H1 (cell line): ENCODE measurements at regions not wholly inside any gene's neighbourhood (a gene's known extent, or its start where the extent isn't known, plus 50 kb on each side); places are given as distances from the start of the nearest gene placed in this dataset.

Experiments used
- CTCF ChIA-PET: fragments of 300-600 bp; sonication (Branson Sonifier 250); formaldehyde crosslinking; loops from one replicate; lab custom pipeline; 2021; ENCODE audit not compliant: partially characterized antibody; lab: Charles Lee
- POLR2A ChIA-PET: fragments of 300-600 bp; sonication (Branson Sonifier 250); formaldehyde crosslinking; loops from one replicate; lab custom pipeline; 2021; ENCODE audit warnings: inconsistent platforms; ENCODE audit not compliant: partially characterized antibody; lab: Charles Lee
- DNase-seq, 2 experiments: peaks; one replicate each; pipeline versions ENCODE4 v3.0.0 to v3.0.0-alpha.2; 2010 to 2022; ENCODE audit warnings: low spot score in 2 of 2, low read depth in 1 of 2, mixed read lengths in 1 of 2
- FAIRE-seq: peaks from 2 replicates; lab custom pipeline; 2011; peaks lifted over from hg19 to GRCh38; lab: Jason Lieb, UNC
- H2AFZ ChIP-seq: 2 replicates; pipeline ENCODE4 v1.8.1; 2012; ENCODE audit warnings: low read length, inconsistent platforms
- H2AK5ac ChIP-seq: 2 replicates; pipeline ENCODE4 v1.6.1; 2013; ENCODE audit warnings: low read depth, low read length
- H2BK120ac ChIP-seq: replicated peaks from 2 replicates; pipeline ENCODE3; 2013; ENCODE audit warnings: low read depth, low read length, inconsistent platforms
- H2BK12ac ChIP-seq: 2 replicates; pipeline ENCODE4 v1.6.1; 2013; ENCODE audit warnings: low read depth, low read length
- H2BK15ac ChIP-seq: 2 replicates; pipeline ENCODE4 v1.6.1; 2013; ENCODE audit warnings: low read length
- H2BK20ac ChIP-seq: 2 replicates; pipeline ENCODE4 v1.6.1; 2013; ENCODE audit warnings: low read length
- H2BK5ac ChIP-seq: 2 replicates; pipeline ENCODE4 v1.6.1; 2013; ENCODE audit warnings: low read depth, low read length
- H3K14ac ChIP-seq: 2 replicates; pipeline ENCODE4 v1.6.1; 2013; ENCODE audit warnings: inconsistent platforms; ENCODE audit not compliant: insufficient read length
- H3K18ac ChIP-seq: 2 replicates; pipeline ENCODE4 v1.6.1; 2013; ENCODE audit warnings: low read length; ENCODE audit errors: extremely low read depth
- H3K23ac ChIP-seq: 2 replicates; pipeline ENCODE4 v1.6.1; 2013; ENCODE audit warnings: inconsistent platforms; ENCODE audit not compliant: insufficient read length
- H3K23me2 ChIP-seq: 2 replicates; pipeline ENCODE4 v1.6.1; 2013; ENCODE audit warnings: low read depth, low read length
- H3K27ac ChIP-seq: 2 replicates; pipeline ENCODE4 v1.6.1; 2011; ENCODE audit warnings: low read depth, low read length, inconsistent platforms
- H3K27me3 ChIP-seq, 4 experiments: replicated peaks in 1 of 4; 1 replicate in 1 of 4; 2 replicates in 3 of 4; pipeline versions ENCODE4 v1.6.1 to v1.8.1; 2011 to 2013; ENCODE audit warnings: low read length in 3 of 4, mild to moderate bottlenecking in 3 of 4, inconsistent platforms in 2 of 4, mixed read lengths in 2 of 4, moderate library complexity in 1 of 4; ENCODE audit not compliant: control insufficient read depth in 3 of 4, insufficient read depth in 3 of 4; ENCODE audit errors: extremely low read depth in 1 of 4
- H3K36me3 ChIP-seq, 4 experiments: 2 replicates each; pipeline versions ENCODE4 v1.6.1 to v1.8.1; 2011 to 2013; ENCODE audit warnings: mild to moderate bottlenecking in 4 of 4, low read length in 3 of 4, moderate library complexity in 2 of 4, control low read depth in 1 of 4, inconsistent platforms in 1 of 4; ENCODE audit not compliant: insufficient read depth in 4 of 4, control insufficient read depth in 2 of 4
- H3K4ac ChIP-seq: replicated peaks from 2 replicates; pipeline ENCODE3; 2013; ENCODE audit warnings: low read length, low read depth, mixed read lengths, inconsistent platforms; ENCODE audit not compliant: insufficient read length
- H3K4me1 ChIP-seq, 4 experiments: replicated peaks in 1 of 4; 1 replicate in 1 of 4; 2 replicates in 3 of 4; pipeline versions ENCODE4 v1.6.1 to v1.8.1; 2011 to 2013; ENCODE audit warnings: low read length in 3 of 4, inconsistent platforms in 2 of 4, mixed read lengths in 1 of 4; ENCODE audit not compliant: insufficient read depth in 4 of 4, control insufficient read depth in 3 of 4
- H3K4me2 ChIP-seq, 2 experiments: 2 replicates each; pipeline versions ENCODE4 v1.6.1 to v1.8.1; 2011 to 2013; ENCODE audit warnings: low read depth in 2 of 2, low read length in 2 of 2, control low read depth in 1 of 2, inconsistent platforms in 1 of 2, mild to moderate bottlenecking in 1 of 2; ENCODE audit not compliant: insufficient read depth in 1 of 2
- H3K4me3 ChIP-seq, 4 experiments: fragments of 200-600, 300-600 bp in 1 of 4; sonication (generic), shearing (Covaris generic), sonication (Bioruptor Twin) in 1 of 4; 2 replicates each; pipeline versions ENCODE4 v1.5.1 to v1.8.1; 2011 to 2016; ENCODE audit warnings: low read length in 4 of 4, low read depth in 3 of 4, control low read depth in 2 of 4, inconsistent platforms in 2 of 4, mild to moderate bottlenecking in 2 of 4, mixed read lengths in 1 of 4, moderate library complexity in 1 of 4; ENCODE audit not compliant: insufficient read depth in 2 of 4; ENCODE audit errors: extremely low read depth in 1 of 4
- H3K56ac ChIP-seq: replicated peaks from 2 replicates; pipeline ENCODE3; 2013; ENCODE audit warnings: low read depth, mild to moderate bottlenecking, mixed read lengths, low read length, inconsistent platforms; ENCODE audit not compliant: insufficient read length
- H3K79me1 ChIP-seq: 2 replicates; pipeline ENCODE4 v1.6.1; 2013; ENCODE audit warnings: low read depth, low read length, control low read depth
- H3K79me2 ChIP-seq, 2 experiments: 2 replicates each; pipeline versions ENCODE4 v1.6.1 to v1.8.1; 2012 to 2013; ENCODE audit warnings: low read length in 2 of 2, mild to moderate bottlenecking in 2 of 2, inconsistent platforms in 1 of 2; ENCODE audit not compliant: insufficient read depth in 2 of 2, control insufficient read depth in 1 of 2
- H3K9ac ChIP-seq, 4 experiments: replicated peaks in 1 of 4; 1 replicate in 1 of 4; 2 replicates in 3 of 4; pipeline versions ENCODE4 v1.6.1 to v1.8.1; 2011 to 2013; ENCODE audit warnings: low read depth in 3 of 4, low read length in 3 of 4, control low read depth in 2 of 4, mild to moderate bottlenecking in 2 of 4, moderate library complexity in 2 of 4, inconsistent platforms in 1 of 4; ENCODE audit errors: extremely low read depth in 1 of 4
- H3K9me3 ChIP-seq, 2 experiments: 2 replicates each; pipeline versions ENCODE4 v1.6.1 to v1.8.1; 2012 to 2013; ENCODE audit warnings: mild to moderate bottlenecking in 2 of 2, moderate library complexity in 2 of 2, control low read depth in 1 of 2, inconsistent platforms in 1 of 2, low read depth in 1 of 2, low read length in 1 of 2, mixed read lengths in 1 of 2; ENCODE audit not compliant: insufficient read depth in 2 of 2
- H4K20me1 ChIP-seq, 2 experiments: replicated peaks in 1 of 2; 2 replicates each; pipeline versions ENCODE3 to v1.8.1; 2011 to 2013; ENCODE audit warnings: inconsistent platforms in 2 of 2, low read length in 2 of 2, mild to moderate bottlenecking in 1 of 2; ENCODE audit not compliant: insufficient read depth in 2 of 2, control insufficient read depth in 1 of 2
- H4K5ac ChIP-seq: 2 replicates; pipeline ENCODE4 v1.6.1; 2013; ENCODE audit warnings: low read length, low read depth, mixed read lengths, inconsistent platforms; ENCODE audit not compliant: insufficient read length
- H4K8ac ChIP-seq: 2 replicates; pipeline ENCODE4 v1.8.0; 2013; ENCODE audit warnings: mild to moderate bottlenecking, moderate library complexity, low read length, inconsistent platforms; ENCODE audit not compliant: insufficient read depth; ENCODE audit errors: extremely low read depth
- H4K91ac ChIP-seq: replicated peaks from 2 replicates; pipeline ENCODE3; 2013; ENCODE audit warnings: low read length, mixed read lengths, inconsistent platforms; ENCODE audit not compliant: insufficient read length
- ASH2L ChIP-seq: fragments of 200-600, 300-600 bp; sonication (generic); IDR thresholded peaks from one replicate; pipeline ENCODE4 v1.7.1; 2017; ENCODE audit warnings: low read length
- CBX5 ChIP-seq: fragments of 300-800, 300-1000 bp; sonication (generic); IDR thresholded peaks from 2 replicates; pipeline ENCODE4 v1.7.1; 2016; ENCODE audit warnings: antibody characterized with exemption, low read length, low read depth
- FOSL1 ChIP-seq: IDR thresholded peaks from 2 replicates; pipeline ENCODE4 v1.6.1; 2011; ENCODE audit warnings: mild to moderate bottlenecking, low read depth, low read length, moderate library complexity; ENCODE audit not compliant: insufficient read depth
- GTF2F1 ChIP-seq: IDR thresholded peaks from 2 replicates; pipeline ENCODE4 v1.6.1; 2012; ENCODE audit warnings: low read depth, low read length, improper control_type of control experiment, borderline replicate concordance
- KDM5A ChIP-seq: fragments of 200-600 bp; IDR thresholded peaks from 2 replicates; pipeline ENCODE4 v1.7.1; 2012; ENCODE audit warnings: mild to moderate bottlenecking, low read length, inconsistent platforms, mixed read lengths
- NANOG ChIP-seq: IDR thresholded peaks from 2 replicates; pipeline ENCODE4 v1.6.1; 2011; ENCODE audit warnings: low read length, low read depth, mild to moderate bottlenecking, inconsistent platforms; ENCODE audit not compliant: insufficient read depth, poor library complexity, severe bottlenecking
- RBBP5 ChIP-seq: IDR thresholded peaks from 2 replicates; pipeline ENCODE4 v1.7.1; 2012; ENCODE audit warnings: low read depth, mild to moderate bottlenecking, inconsistent platforms, low read length, moderate library complexity, borderline replicate concordance
- SAP30 ChIP-seq: fragments of 300-600 bp; sonication (generic); IDR thresholded peaks from 2 replicates; pipeline ENCODE4 v1.7.1; 2012; ENCODE audit warnings: low read length, moderate library complexity, mild to moderate bottlenecking, inconsistent platforms; ENCODE audit not compliant: insufficient read depth, insufficient replicate concordance
- WGBS, 2 experiments: shearing (Covaris generic) in 1 of 2; methylation state at CpG; one replicate each; pipeline versions ENCODE4 v1.1.6 to v1.1.7; 2013 to 2015; ENCODE audit warnings: low lambda C conversion rate in 2 of 2, mixed read lengths in 2 of 2, inconsistent platforms in 1 of 2, low coverage in 1 of 2, missing lambda C conversion rate in 1 of 2; ENCODE audit not compliant: insufficient replicate concordance in 2 of 2, insufficient coverage in 1 of 2, insufficient read length in 1 of 2; ENCODE audit errors: extremely low coverage in 1 of 2, missing lambda C conversion rate in 1 of 2; 5-methylcytosine and 5-hydroxymethylcytosine counted together
- TF ChIP-seq, protein P1 (sequence below): IDR thresholded peaks from 2 replicates; pipeline ENCODE4 v1.6.1; 2012; ENCODE audit warnings: inconsistent platforms
- TF ChIP-seq, protein P2 (sequence below): IDR thresholded peaks from 2 replicates; pipeline ENCODE4 v1.6.1; 2011; ENCODE audit warnings: low read length, improper control_type of control experiment

DNA sequence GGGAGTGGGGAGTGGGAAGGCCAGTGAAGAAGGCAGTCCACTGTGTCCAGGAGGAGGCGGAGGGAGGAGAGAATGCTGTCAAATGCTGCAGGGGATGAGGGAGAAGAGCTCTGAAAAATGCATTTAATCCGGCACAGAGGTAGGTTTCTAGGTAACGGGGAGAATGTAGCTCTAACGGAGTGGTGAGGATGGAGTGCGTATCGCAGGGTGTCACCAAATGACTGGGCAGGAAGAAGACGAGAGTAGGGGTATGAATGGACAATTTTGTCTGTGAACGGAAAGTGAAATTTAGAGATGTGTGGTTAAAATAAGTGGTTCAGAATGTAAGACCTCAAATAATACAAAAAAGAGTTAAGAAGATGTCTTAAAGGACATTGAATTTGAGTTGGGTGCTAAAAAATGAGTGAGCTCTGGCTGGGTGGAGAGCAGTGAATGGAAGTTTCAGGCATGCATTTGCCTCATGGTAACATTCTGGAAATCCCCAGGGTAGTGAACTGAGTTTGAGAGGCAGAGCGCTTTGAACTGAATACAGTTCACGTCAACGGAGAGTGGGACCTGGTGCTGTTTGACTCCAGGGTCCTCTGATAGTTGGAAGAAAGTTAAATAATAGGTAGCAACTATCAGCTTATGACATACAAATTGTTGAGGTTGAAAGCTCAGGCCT is 81.3 kb upstream of the CADM1 start:
- 89% methylated on average over 11 of the region's 11 CpGs; no CpG with 5 or more reads in 1 of the 2 experiments for WGBS, 2 experiments
- Histone ChIP-seq H2BK20ac (no peak overlapping the region), H2BK5ac (no peak overlapping the region), H4K8ac (no peak overlapping the region; the same call in 1 of the 2 replicates), H3K23ac (no peak overlapping the region), H3K23me2 (no peaks in the 10 kb centered on the region), H2AK5ac (no peak overlapping the region), H3K79me1 (no peaks in the 10 kb centered on the region), H2BK120ac (no peak overlapping the region), H3K56ac (no peak overlapping the region), H3K9me3 (peaks cover 3 to 6% of the 10 kb centered on the region in 2 experiments; a peak in 1 of 4 replicates), H3K79me2 (no peaks in the 10 kb centered on the region), H4K91ac (no peak overlapping the region), H3K14ac (no peak overlapping the region), H2BK12ac (0 out of 2 replicates have a peak overlapping the region, but pooled peaks have one; percentile 39), H4K5ac (no peak overlapping the region), H2AFZ (no peak overlapping the region), H3K27me3 (no peaks in the 10 kb centered on the region), H3K4me1 (peaks cover 2 to 12% (median 7%) of the 10 kb centered on the region in 4 experiments; a peak in 4 of 7 replicates), H3K18ac (no peak overlapping the region; the same call in 1 of the 2 replicates), H3K9ac (no peak overlapping the region), H3K4me3 (no peak overlapping the region), H2BK15ac (no peak overlapping the region), H3K36me3 (no peaks in the 10 kb centered on the region), H3K4ac (no peak overlapping the region), H4K20me1 (no peaks in the 10 kb centered on the region), H3K27ac (no peak overlapping the region), H3K4me2 (no peak overlapping the region)
- ChIA-PET CTCF (interaction anchor here (0.8 to 2.0 kb wide), 4 partner anchors 55 to 307 kb away, joined by 3 to 4 read pairs (median 3); no protein-coding TSS in a partner anchor), POLR2A (no interaction called here)
- no peak for DNase-seq
- no peak for FAIRE-seq
- TF ChIP-seq NANOG (no peak), KDM5A (no peak), FOSL1 (no peak), SAP30 (no peak), CBX5 (no peak), GTF2F1 (no peak), RBBP5 (no peak), ASH2L (no peak)
- TF ChIP-seq, protein P1, sequence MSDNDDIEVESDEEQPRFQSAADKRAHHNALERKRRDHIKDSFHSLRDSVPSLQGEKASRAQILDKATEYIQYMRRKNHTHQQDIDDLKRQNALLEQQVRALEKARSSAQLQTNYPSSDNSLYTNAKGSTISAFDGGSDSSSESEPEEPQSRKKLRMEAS, result no peak
- TF ChIP-seq, protein P2, sequence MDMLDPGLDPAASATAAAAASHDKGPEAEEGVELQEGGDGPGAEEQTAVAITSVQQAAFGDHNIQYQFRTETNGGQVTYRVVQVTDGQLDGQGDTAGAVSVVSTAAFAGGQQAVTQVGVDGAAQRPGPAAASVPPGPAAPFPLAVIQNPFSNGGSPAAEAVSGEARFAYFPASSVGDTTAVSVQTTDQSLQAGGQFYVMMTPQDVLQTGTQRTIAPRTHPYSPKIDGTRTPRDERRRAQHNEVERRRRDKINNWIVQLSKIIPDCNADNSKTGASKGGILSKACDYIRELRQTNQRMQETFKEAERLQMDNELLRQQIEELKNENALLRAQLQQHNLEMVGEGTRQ, result no peak
